Smooth muscle cell (in vitro differentiated cells): ENCODE measurements at regions not wholly inside any gene's neighbourhood (a gene's known extent, or its start where the extent isn't known, plus 50 kb on each side); places are given as distances from the start of the nearest gene placed in this dataset.

Experiments used
- DNase-seq: peaks from one replicate; lab custom pipeline; 2025; ENCODE audit not compliant: unreplicated experiment; lab: John Stamatoyannopoulos, UW
- H2AFZ ChIP-seq: fragments of 200-600 bp; sonication (generic); 2 replicates; pipeline ENCODE4 v1.6.0; 2016; ENCODE audit warnings: antibody characterized with exemption, low read depth, mild to moderate bottlenecking
- H3F3A ChIP-seq: fragments of 200-600 bp; sonication (generic); 2 replicates; pipeline ENCODE4 v1.6.0; 2017; ENCODE audit warnings: antibody characterized with exemption, low read depth
- H3K27ac ChIP-seq: fragments of 200-600 bp; sonication (generic); 2 replicates; pipeline ENCODE4 v1.5.1; 2016; ENCODE audit warnings: low read depth, mild to moderate bottlenecking
- H3K27me3 ChIP-seq: fragments of 200-600 bp; sonication (generic); 2 replicates; pipeline ENCODE4 v1.6.1; 2016; ENCODE audit warnings: low read depth, mild to moderate bottlenecking
- H3K36me3 ChIP-seq: fragments of 200-600 bp; sonication (generic); 2 replicates; pipeline ENCODE4 v1.5.1; 2016; ENCODE audit warnings: low read depth
- H3K4me1 ChIP-seq: fragments of 200-600 bp; sonication (generic); 2 replicates; pipeline ENCODE4 v1.5.1; 2016; ENCODE audit warnings: low read depth
- H3K4me2 ChIP-seq: fragments of 200-600 bp; sonication (generic); 2 replicates; pipeline ENCODE4 v1.6.0; 2016; ENCODE audit warnings: mild to moderate bottlenecking
- H3K4me3 ChIP-seq: fragments of 200-600 bp; sonication (generic); 2 replicates; pipeline ENCODE4 v1.5.1; 2016; ENCODE audit warnings: mild to moderate bottlenecking
- H3K79me2 ChIP-seq: fragments of 200-600 bp; sonication (generic); 2 replicates; pipeline ENCODE4 v1.6.0; 2016; ENCODE audit warnings: low read depth, mild to moderate bottlenecking
- H3K9ac ChIP-seq: fragments of 200-600 bp; sonication (generic); 2 replicates; pipeline ENCODE4 v1.6.0; 2016; ENCODE audit warnings: low read depth
- H3K9me3 ChIP-seq: fragments of 200-600 bp; sonication (generic); replicated peaks from 2 replicates; pipeline ENCODE4 v1.5.1; 2016; ENCODE audit warnings: low read depth
- H4K20me1 ChIP-seq: fragments of 200-600 bp; sonication (generic); 2 replicates; pipeline ENCODE4 v1.6.0; 2016; ENCODE audit warnings: low read depth
- WGBS: methylation state at CpG from one replicate; pipeline ENCODE4 v1.1.7; 2016; ENCODE audit warnings: low lambda C conversion rate; 5-methylcytosine and 5-hydroxymethylcytosine counted together
- TF ChIP-seq, protein P1 (sequence below): fragments of 200-600 bp; sonication (generic); IDR thresholded peaks from 2 replicates; pipeline ENCODE4 v1.5.1; 2017; ENCODE audit warnings: borderline replicate concordance, mild to moderate bottlenecking, antibody characterized with exemption; ENCODE audit not compliant: insufficient read depth, poor library complexity, severe bottlenecking

DNA sequence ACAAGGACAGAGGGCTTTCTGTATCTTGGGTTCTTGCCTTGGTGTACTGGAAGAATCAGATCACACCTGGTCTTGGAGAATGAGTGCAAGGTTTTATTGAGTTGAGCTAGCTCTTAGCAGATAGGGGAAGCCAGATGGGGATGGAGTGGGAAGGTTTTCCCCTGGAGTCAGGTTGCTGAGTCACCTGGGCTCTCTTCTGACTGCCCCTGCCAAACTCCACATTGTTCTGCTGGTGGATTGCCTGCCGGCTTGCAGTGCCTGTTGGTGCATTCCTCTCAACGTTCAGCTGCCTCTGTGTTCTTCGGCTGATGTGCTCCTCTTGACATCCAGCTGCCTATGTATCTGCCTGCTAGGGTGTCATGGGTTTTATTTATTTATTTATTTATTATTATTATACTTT, 1431.1 kb downstream of the CDH8 start:
- no peaks in the 10 kb centered on the region for H3K36me3 ChIP-seq

DNA sequence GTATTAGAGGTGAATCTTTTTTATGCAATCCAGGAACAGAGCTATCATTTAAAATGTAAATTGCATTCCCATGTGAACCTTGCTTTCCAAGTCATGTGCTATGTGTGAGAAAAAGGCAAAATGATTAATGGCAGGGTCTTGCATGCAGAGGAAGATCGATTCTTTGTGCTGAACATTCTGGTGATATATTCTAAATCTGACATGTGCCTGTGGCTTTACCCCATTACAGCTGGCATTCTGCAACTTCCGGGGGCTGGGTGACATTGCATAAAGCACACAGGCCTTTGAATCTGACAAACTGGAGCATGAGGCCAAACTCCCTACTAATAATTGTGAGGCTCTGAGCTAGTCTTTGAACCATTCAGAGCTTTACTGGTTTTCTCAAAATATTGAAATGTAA, 1449.7 kb downstream of the CDH8 start:
- H4K20me1 ChIP-seq = no peaks in the 10 kb centered on the region
- no peak overlapping the region for H3K27ac ChIP-seq
- no peak overlapping the region for H3K4me3 ChIP-seq
- H3K79me2 ChIP-seq = no peaks in the 10 kb centered on the region
- H3F3A ChIP-seq = no peaks in the 10 kb centered on the region
- TF ChIP-seq, protein P1, sequence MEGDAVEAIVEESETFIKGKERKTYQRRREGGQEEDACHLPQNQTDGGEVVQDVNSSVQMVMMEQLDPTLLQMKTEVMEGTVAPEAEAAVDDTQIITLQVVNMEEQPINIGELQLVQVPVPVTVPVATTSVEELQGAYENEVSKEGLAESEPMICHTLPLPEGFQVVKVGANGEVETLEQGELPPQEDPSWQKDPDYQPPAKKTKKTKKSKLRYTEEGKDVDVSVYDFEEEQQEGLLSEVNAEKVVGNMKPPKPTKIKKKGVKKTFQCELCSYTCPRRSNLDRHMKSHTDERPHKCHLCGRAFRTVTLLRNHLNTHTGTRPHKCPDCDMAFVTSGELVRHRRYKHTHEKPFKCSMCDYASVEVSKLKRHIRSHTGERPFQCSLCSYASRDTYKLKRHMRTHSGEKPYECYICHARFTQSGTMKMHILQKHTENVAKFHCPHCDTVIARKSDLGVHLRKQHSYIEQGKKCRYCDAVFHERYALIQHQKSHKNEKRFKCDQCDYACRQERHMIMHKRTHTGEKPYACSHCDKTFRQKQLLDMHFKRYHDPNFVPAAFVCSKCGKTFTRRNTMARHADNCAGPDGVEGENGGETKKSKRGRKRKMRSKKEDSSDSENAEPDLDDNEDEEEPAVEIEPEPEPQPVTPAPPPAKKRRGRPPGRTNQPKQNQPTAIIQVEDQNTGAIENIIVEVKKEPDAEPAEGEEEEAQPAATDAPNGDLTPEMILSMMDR = no peak
- H2AFZ ChIP-seq = no peak overlapping the region
- no peaks in the 10 kb centered on the region for H3K4me1 ChIP-seq
- no peaks in the 10 kb centered on the region for H3K27me3 ChIP-seq
- no peaks in the 10 kb centered on the region for H3K36me3 ChIP-seq
- no peak overlapping the region for H3K9ac ChIP-seq
- no peak overlapping the region for H3K4me2 ChIP-seq
- no peak for DNase-seq
- WGBS = 88% methylated on average over 2 of the region's 2 CpGs
- H3K9me3 ChIP-seq = no peaks in the 10 kb centered on the region

More for the DNA sequence above, 1431.1 kb downstream of the CDH8 start:
- no peaks in the 10 kb centered on the region for H3F3A ChIP-seq
- no peak overlapping the region for H2AFZ ChIP-seq
- H3K9ac ChIP-seq = no peak overlapping the region
- 74% methylated on average over 3 of the region's 3 CpGs for WGBS
- H3K4me3 ChIP-seq = no peak overlapping the region
- H3K4me2 ChIP-seq = no peak overlapping the region
- no peaks in the 10 kb centered on the region for H3K27me3 ChIP-seq
- no peaks in the 10 kb centered on the region for H3K4me1 ChIP-seq
- TF ChIP-seq, protein P1 = no peak
- H4K20me1 ChIP-seq = no peaks in the 10 kb centered on the region
- no peak overlapping the region for H3K27ac ChIP-seq
- DNase-seq = no peak
- no peaks in the 10 kb centered on the region for H3K79me2 ChIP-seq
- H3K9me3 ChIP-seq = no peaks in the 10 kb centered on the region

DNA sequence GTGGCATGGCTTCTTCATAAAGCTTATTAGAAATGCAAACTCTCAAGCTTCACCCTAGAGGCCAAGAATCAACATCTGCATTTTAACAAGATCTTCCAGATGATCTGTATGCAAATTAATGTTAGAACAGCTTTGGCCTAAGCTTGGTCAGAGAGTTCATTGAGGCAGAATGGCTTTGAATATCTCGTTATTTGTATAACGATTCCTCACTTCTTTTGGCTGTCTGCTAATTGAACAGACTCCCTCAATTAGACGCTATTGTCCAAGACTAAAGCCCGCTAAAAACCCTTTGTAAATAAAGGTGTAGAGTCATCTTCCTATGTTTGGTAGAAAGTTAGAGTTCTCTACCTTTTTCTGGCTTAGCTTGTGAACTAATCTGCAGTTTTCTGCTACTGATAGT, 1453.7 kb downstream of the CDH8 start:
- no peaks in the 10 kb centered on the region for H3K9me3 ChIP-seq
- no peaks in the 10 kb centered on the region for H4K20me1 ChIP-seq
- no peak overlapping the region for H2AFZ ChIP-seq
- H3K9ac ChIP-seq = no peak overlapping the region
- H3F3A ChIP-seq = no peaks in the 10 kb centered on the region
- no peak overlapping the region for H3K4me2 ChIP-seq
- H3K27ac ChIP-seq = no peak overlapping the region
- 83% methylated on average over 4 of the region's 4 CpGs for WGBS
- no peaks in the 10 kb centered on the region for H3K27me3 ChIP-seq
- no peak for DNase-seq
- TF ChIP-seq, protein P1 = no peak
- H3K36me3 ChIP-seq = no peaks in the 10 kb centered on the region
- no peak overlapping the region for H3K4me3 ChIP-seq
- H3K4me1 ChIP-seq = no peaks in the 10 kb centered on the region
- H3K79me2 ChIP-seq = no peaks in the 10 kb centered on the region

DNA sequence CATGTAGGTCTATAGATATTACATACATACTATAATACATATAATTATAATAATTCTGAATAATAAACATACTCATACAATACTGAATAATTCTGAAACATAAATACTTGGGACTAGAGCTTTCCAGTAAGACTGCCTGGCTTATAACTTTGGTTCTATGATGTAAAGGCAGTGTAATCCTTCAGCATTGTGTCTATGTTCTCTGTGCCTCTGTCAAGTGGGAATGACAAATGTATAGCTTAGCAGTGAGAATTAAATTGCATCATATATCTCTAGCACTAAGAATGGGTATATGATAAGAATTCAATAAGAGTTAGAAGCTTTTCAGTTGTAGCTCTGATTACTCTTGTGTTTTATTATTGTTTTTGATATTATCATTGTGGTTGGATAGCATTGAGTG, 1469.3 kb downstream of the CDH8 start:
- TF ChIP-seq, protein P1 = no peak
- DNase-seq = no peak
- H4K20me1 ChIP-seq = no peaks in the 10 kb centered on the region
- no peaks in the 10 kb centered on the region for H3K79me2 ChIP-seq
- no peak overlapping the region for H2AFZ ChIP-seq
- no peaks in the 10 kb centered on the region for H3K4me1 ChIP-seq
- no peaks in the 10 kb centered on the region for H3F3A ChIP-seq
- no peaks in the 10 kb centered on the region for H3K9me3 ChIP-seq
- H3K4me2 ChIP-seq = no peak overlapping the region
- H3K4me3 ChIP-seq = no peak overlapping the region
- no peak overlapping the region for H3K27ac ChIP-seq
- no peaks in the 10 kb centered on the region for H3K36me3 ChIP-seq
- H3K9ac ChIP-seq = no peak overlapping the region
- no peaks in the 10 kb centered on the region for H3K27me3 ChIP-seq
